AG04450 (cell line): ENCODE measurements at regions not wholly inside any gene's neighbourhood (a gene's known extent, or its start where the extent isn't known, plus 50 kb on each side); places are given as distances from the start of the nearest gene placed in this dataset.

Experiments
- CTCF ChIA-PET: fragments of 300-600, 350-600 bp; formaldehyde crosslinking; extraction: SDS; loops from one replicate; lab custom pipeline; 2022; ENCODE audit warnings: antibody characterized with exemption, inconsistent platforms; lab: Charles Lee
- POLR2A ChIA-PET: fragments of 350-600 bp; formaldehyde crosslinking; extraction: SDS; loops from one replicate; lab custom pipeline; 2021; ENCODE audit warnings: antibody characterized with exemption, inconsistent platforms; lab: Yijun Ruan, JAX
- DNase-seq: peaks from one replicate; pipeline ENCODE4 v3.0.0-alpha.2; 2011; ENCODE audit warnings: low read depth, low spot score
- H3K27ac ChIP-seq: one replicate; pipeline ENCODE4 v1.5.1; 2012; ENCODE audit warnings: low read depth, low read length, control low read depth
- H3K27me3 ChIP-seq: one replicate; pipeline ENCODE4 v1.6.0; 2012; ENCODE audit warnings: low read length; ENCODE audit not compliant: control insufficient read depth, insufficient read depth
- H3K4me3 ChIP-seq: 2 replicates; pipeline ENCODE4 v1.5.1; 2011; ENCODE audit warnings: mild to moderate bottlenecking, low read depth, low read length, control low read depth
- H3K9me3 ChIP-seq: 2 replicates; pipeline ENCODE4 v1.5.1; 2012; ENCODE audit warnings: low read length; ENCODE audit not compliant: control insufficient read depth, insufficient read depth
- CTCF ChIP-seq: IDR thresholded peaks from 2 replicates; pipeline ENCODE4 v1.5.1; 2011; ENCODE audit warnings: low read depth, low read length, control low read depth, inconsistent platforms

- POLR2A ChIA-PET: no interaction called here
- H3K27me3 ChIP-seq: no peaks in the 10 kb centered on the region
- no peak for TF ChIP-seq CTCF
- no peak overlapping the region for H3K27ac ChIP-seq
- no peak for DNase-seq
- H3K9me3 ChIP-seq: no peaks in the 10 kb centered on the region
- no peak overlapping the region for H3K4me3 ChIP-seq
- CTCF ChIA-PET: no interaction called here
Observed at GRCh38 chr11:26801601-26802000, 79.7 kb upstream of the SLC5A12 start.

- TF ChIP-seq CTCF: no peak
- Histone ChIP-seq H3K27me3 (no peaks in the 10 kb centered on the region), H3K9me3 (no peaks in the 10 kb centered on the region), H3K4me3 (no peak overlapping the region), H3K27ac (no peak overlapping the region)
- DNase-seq: no peak
- POLR2A ChIA-PET: no interaction called here
- CTCF ChIA-PET: no interaction called here
Observed at GRCh38 chr11:26805001-26805400, 83.1 kb upstream of the SLC5A12 start.

- DNase-seq: no peak
- ChIA-PET POLR2A (no interaction called here), CTCF (no interaction called here)
- Histone ChIP-seq H3K27ac (no peak overlapping the region), H3K27me3 (no peaks in the 10 kb centered on the region), H3K9me3 (no peaks in the 10 kb centered on the region), H3K4me3 (no peak overlapping the region)
- no peak for TF ChIP-seq CTCF
Observed at GRCh38 chr11:26806219-26806618, 84.4 kb upstream of the SLC5A12 start.

- ChIA-PET POLR2A (no interaction called here), CTCF (no interaction called here)
- Histone ChIP-seq H3K27ac (no peak overlapping the region), H3K4me3 (no peak overlapping the region), H3K27me3 (no peaks in the 10 kb centered on the region), H3K9me3 (peaks cover 9% of the 10 kb centered on the region)
- no peak for TF ChIP-seq CTCF
- peak; percentile 15 for DNase-seq
Observed at GRCh38 chr11:26820739-26821138, 98.9 kb upstream of the SLC5A12 start.

DNA sequence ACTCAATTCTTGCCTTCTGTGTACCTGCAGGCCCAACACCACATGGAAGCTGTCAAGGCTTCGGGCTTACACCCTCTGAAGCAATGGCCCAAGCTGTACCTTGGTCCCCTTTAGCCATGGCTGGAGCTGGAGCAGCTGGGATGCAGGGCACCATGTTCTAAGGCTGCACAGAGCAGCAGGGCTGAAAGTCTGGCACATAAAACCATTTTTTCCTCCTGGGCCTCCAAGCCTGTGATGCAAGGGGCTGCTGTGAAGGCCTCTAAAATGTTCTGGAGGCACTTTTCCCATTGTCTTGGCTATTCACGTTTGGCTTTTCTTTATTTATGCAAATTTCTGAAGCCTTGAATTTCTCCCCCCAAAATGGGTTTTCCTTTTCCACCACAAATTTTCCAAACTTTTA is 102.1 kb upstream of the SLC5A12 start:
- ChIA-PET CTCF (interaction anchor here (1.5 kb wide), 1 partner anchor 335 kb away, joined by 4 read pairs; no protein-coding TSS in a partner anchor), POLR2A (no interaction called here)
- Histone ChIP-seq H3K27ac (no peak overlapping the region), H3K27me3 (no peaks in the 10 kb centered on the region), H3K4me3 (no peak overlapping the region), H3K9me3 (peaks cover 9% of the 10 kb centered on the region)
- no peak for TF ChIP-seq CTCF
- DNase-seq: no peak
